HG03108 (cell line): ENCODE measurements at regions not wholly inside any gene's neighbourhood (a gene's known extent, or its start where the extent isn't known, plus 50 kb on each side); places are given as distances from the start of the nearest gene placed in this dataset.
"Not testable (repeated sequence)": the region's sequence is repeated elsewhere in the genome, so short reads cannot be mapped to it uniquely, and the experiment has no call there.

Experiments used
- ATAC-seq: cut with Tn5 transposase; IDR thresholded peaks from one replicate; pipeline ENCODE4 v1.9.1; 2021; ENCODE audit warnings: moderate library complexity; ENCODE audit not compliant: unreplicated experiment

GRCh38 chr20:19110285-19110684 is 102.2 kb upstream of the SLC24A3 start:
- ATAC-seq = no peak

- ATAC-seq = no peak
Measured at GRCh38 chr20:19110881-19111460, 101.5 kb upstream of the SLC24A3 start.

GRCh38 chr20:19112828-19113227 is 99.6 kb upstream of the SLC24A3 start:
- no peak for ATAC-seq

GRCh38 chr20:19113343-19113930 is 99.0 kb upstream of the SLC24A3 start:
- ATAC-seq = no peak

GRCh38 chr20:19114410-19114809 is 98.0 kb upstream of the SLC24A3 start:
- ATAC-seq = no peak

GRCh38 chr20:19115581-19115980 is 96.9 kb upstream of the SLC24A3 start:
- no peak for ATAC-seq

- ATAC-seq = no peak
Measured at GRCh38 chr20:19120011-19120410, 92.4 kb upstream of the SLC24A3 start.

- no peak for ATAC-seq
Measured at GRCh38 chr20:19120569-19120968, 91.9 kb upstream of the SLC24A3 start.

GRCh38 chr20:19121463-19121862 is 91.0 kb upstream of the SLC24A3 start:
- ATAC-seq = no peak

GRCh38 chr20:19121916-19122315 is 90.5 kb upstream of the SLC24A3 start:
- ATAC-seq = no peak

- ATAC-seq = no peak
Measured at GRCh38 chr20:19122395-19122794, 90.0 kb upstream of the SLC24A3 start.

- no peak for ATAC-seq
Measured at GRCh38 chr20:19125508-19125907, 86.9 kb upstream of the SLC24A3 start.

- no peak for ATAC-seq
Measured at GRCh38 chr20:19129306-19129705, 83.1 kb upstream of the SLC24A3 start.

- ATAC-seq = no peak
Measured at GRCh38 chr20:19129976-19130612, 82.3 kb upstream of the SLC24A3 start.

- no peak for ATAC-seq
Measured at GRCh38 chr20:19130613-19130984, 81.8 kb upstream of the SLC24A3 start.

- ATAC-seq = no peak
Measured at GRCh38 chr20:19137641-19138040, 74.8 kb upstream of the SLC24A3 start.

GRCh38 chr20:19138758-19139157 is 73.7 kb upstream of the SLC24A3 start:
- ATAC-seq = no peak

GRCh38 chr20:19139584-19139983 is 72.9 kb upstream of the SLC24A3 start:
- ATAC-seq = not testable (repeated sequence)

- ATAC-seq = no peak
Measured at GRCh38 chr20:19141998-19142397, 70.4 kb upstream of the SLC24A3 start.

GRCh38 chr20:19143890-19144289 is 68.6 kb upstream of the SLC24A3 start:
- no peak for ATAC-seq

GRCh38 chr20:19161336-19161735 is 51.1 kb upstream of the SLC24A3 start:
- ATAC-seq = no peak
